ENCODE measurements at regions not wholly inside any gene's neighbourhood (a gene's known extent, or its start where the extent isn't known, plus 50 kb on each side); places are given as distances from the start of the nearest gene placed in this dataset.

- no peak for TF ChIP-seq TAF1 (IDR thresholded peaks at IDR 0.05; ENCODE audit: borderline replicate concordance, insufficient read depth, low read length)
- no peak for TF ChIP-seq POLR2AphosphoS5 (IDR thresholded peaks at IDR 0.05; ENCODE audit: low read depth, low read length)
Measured at GRCh38 chr17:17401271-17401781, 75.5 kb upstream of the MED9 start.
